Epithelial cell of esophagus (primary cell): ENCODE measurements at regions not wholly inside any gene's neighbourhood (a gene's known extent, or its start where the extent isn't known, plus 50 kb on each side); places are given as distances from the start of the nearest gene placed in this dataset.
A peak's percentile ranks its signal among the peaks of the same experiment; 100 is the strongest.
"Not testable (repeated sequence)": the region's sequence is repeated elsewhere in the genome, so short reads cannot be mapped to it uniquely, and the experiment has no call there.

ENCODE experiments used
- DNase-seq: peaks from one replicate; pipeline ENCODE4 v3.0.0; 2010; ENCODE audit warnings: low read depth
- H3K4me3 ChIP-seq: 2 replicates; pipeline ENCODE4 v1.5.1; 2011; ENCODE audit warnings: mild to moderate bottlenecking, low read length, control low read depth
- CTCF ChIP-seq: IDR thresholded peaks from 2 replicates; pipeline ENCODE4 v1.5.1; 2011; ENCODE audit warnings: low read depth, mild to moderate bottlenecking, low read length, control low read depth, inconsistent platforms; ENCODE audit not compliant: insufficient read depth; ENCODE audit errors: missing control alignments

- no peak for TF ChIP-seq CTCF
- H3K4me3 ChIP-seq = no peak overlapping the region
- DNase-seq = peak; percentile 84
Measured at GRCh38 chrX:115960440-115961084, 210.0 kb upstream of the AGTR2 start.

GRCh38 chrX:115966920-115967319 is 203.6 kb upstream of the AGTR2 start:
- TF ChIP-seq CTCF = no peak
- no peak for DNase-seq
- peak overlapping the region; percentile 68 for H3K4me3 ChIP-seq

GRCh38 chrX:115968436-115969252 is 201.9 kb upstream of the AGTR2 start:
- peak overlapping the region; percentile 68 for H3K4me3 ChIP-seq
- peak; percentile 49 for DNase-seq
- TF ChIP-seq CTCF = peak; percentile 14

GRCh38 chrX:115970718-115971117 is 199.8 kb upstream of the AGTR2 start:
- DNase-seq = no peak
- no peak for TF ChIP-seq CTCF
- H3K4me3 ChIP-seq = no peak overlapping the region

GRCh38 chrX:115972717-115973116 is 197.8 kb upstream of the AGTR2 start:
- peak; percentile 4 for DNase-seq
- no peak for TF ChIP-seq CTCF
- H3K4me3 ChIP-seq = no peak overlapping the region

GRCh38 chrX:115978068-115978467 is 192.5 kb upstream of the AGTR2 start:
- H3K4me3 ChIP-seq = no peak overlapping the region
- DNase-seq = no peak
- no peak for TF ChIP-seq CTCF

GRCh38 chrX:115983148-115983547 is 187.4 kb upstream of the AGTR2 start:
- DNase-seq, H3K4me3 ChIP-seq: not testable (repeated sequence)

GRCh38 chrX:115987464-115987863 is 183.1 kb upstream of the AGTR2 start:
- H3K4me3 ChIP-seq, DNase-seq: not testable (repeated sequence)
